ENCODE measurements at regions not wholly inside any gene's neighbourhood (a gene's known extent, or its start where the extent isn't known, plus 50 kb on each side); places are given as distances from the start of the nearest gene placed in this dataset.

GRCh38 chr2:198405311-198405710 lies 600.9 kb downstream of the PLCL1 start:
- Histone ChIP-seq H3K27ac (ENCODE audit: low read depth in 1 of 2, low read length in 2 of 2) (no peak overlapping the region), H3K4me3 (ENCODE audit: low read length in 2 of 2) (no peak overlapping the region), H3K4me1 (ENCODE audit: control insufficient read depth in 1 of 2, insufficient read depth in 2 of 2, low read length in 2 of 2) (no peaks in the 10 kb centered on the region), H3K36me3 (ENCODE audit: control insufficient read depth in 1 of 2, insufficient read depth in 2 of 2, low read length in 1 of 2) (no peaks in the 10 kb centered on the region), H3K9me3 (ENCODE audit: control insufficient read depth, low read length) (no peaks in the 10 kb centered on the region), H3K27me3 (ENCODE audit: control insufficient read depth in 1 of 2, insufficient read depth in 2 of 2, low read length in 1 of 2) (no peaks in the 10 kb centered on the region)
- intact Hi-C loops (cut with DNase I) = no loop called here
- ATAC-seq (ENCODE audit: low FRiP score) (no peak), DNase-seq (no peak)

GRCh38 chr2:198401644-198402043 lies 597.3 kb downstream of the PLCL1 start:
- Histone ChIP-seq H3K4me3 (ENCODE audit: low read length in 2 of 2) (no peak overlapping the region), H3K27ac (ENCODE audit: low read depth in 1 of 2, low read length in 2 of 2) (no peak overlapping the region), H3K9me3 (ENCODE audit: control insufficient read depth, low read length) (peaks cover 1% of the 10 kb centered on the region), H3K36me3 (ENCODE audit: control insufficient read depth in 1 of 2, insufficient read depth in 2 of 2, low read length in 1 of 2) (no peaks in the 10 kb centered on the region), H3K27me3 (ENCODE audit: control insufficient read depth in 1 of 2, insufficient read depth in 2 of 2, low read length in 1 of 2) (no peaks in the 10 kb centered on the region), H3K4me1 (ENCODE audit: control insufficient read depth in 1 of 2, insufficient read depth in 2 of 2, low read length in 2 of 2) (no peaks in the 10 kb centered on the region)
- no peak for DNase-seq
- intact Hi-C loops (cut with DNase I) = no loop called here
- 88 to 94% methylated on average over 1 of the region's 1 CpG for WGBS, 2 donors
- ATAC-seq (ENCODE audit: low FRiP score) = no peak

GRCh38 chr2:198400999-198401398 lies 596.6 kb downstream of the PLCL1 start:
- Histone ChIP-seq H3K36me3 (ENCODE audit: control insufficient read depth in 1 of 2, insufficient read depth in 2 of 2, low read length in 1 of 2) (no peaks in the 10 kb centered on the region), H3K4me3 (ENCODE audit: low read length in 2 of 2) (no peak overlapping the region), H3K4me1 (ENCODE audit: control insufficient read depth in 1 of 2, insufficient read depth in 2 of 2, low read length in 2 of 2) (no peaks in the 10 kb centered on the region), H3K27me3 (ENCODE audit: control insufficient read depth in 1 of 2, insufficient read depth in 2 of 2, low read length in 1 of 2) (no peaks in the 10 kb centered on the region), H3K27ac (ENCODE audit: low read depth in 1 of 2, low read length in 2 of 2) (no peak overlapping the region), H3K9me3 (ENCODE audit: control insufficient read depth, low read length) (peaks cover 1% of the 10 kb centered on the region)
- 64 to 66% methylated on average over 5 of the region's 5 CpGs for WGBS, 2 donors
- DNase-seq (no peak), ATAC-seq (ENCODE audit: low FRiP score) (no peak)
- intact Hi-C loops (cut with DNase I) = no loop called here

DNA sequence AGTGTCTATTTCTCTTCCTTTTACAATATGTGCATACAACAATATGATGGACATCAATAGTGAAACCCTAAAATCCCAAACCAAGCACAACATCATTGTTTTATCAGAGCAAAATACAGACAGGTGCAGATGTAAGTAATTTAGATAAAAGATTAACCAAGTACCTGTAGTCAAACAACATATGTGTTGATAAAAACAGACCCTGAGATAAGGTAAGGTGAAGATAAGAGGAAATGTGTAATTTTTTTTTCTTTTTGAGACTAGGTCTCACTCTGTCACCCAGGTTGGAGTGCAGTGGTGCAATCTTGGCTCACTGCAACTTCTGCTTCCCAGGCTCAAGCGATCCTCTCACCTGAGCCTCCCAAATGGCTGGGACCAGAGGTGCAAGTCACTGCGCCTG lies 589.8 kb downstream of the PLCL1 start:
- Histone ChIP-seq H3K4me1 (ENCODE audit: control insufficient read depth in 1 of 2, insufficient read depth in 2 of 2, low read length in 2 of 2) (no peaks in the 10 kb centered on the region), H3K36me3 (ENCODE audit: control insufficient read depth in 1 of 2, insufficient read depth in 2 of 2, low read length in 1 of 2) (no peaks in the 10 kb centered on the region), H3K4me3 (ENCODE audit: low read length in 2 of 2) (no peak overlapping the region), H3K27me3 (ENCODE audit: control insufficient read depth in 1 of 2, insufficient read depth in 2 of 2, low read length in 1 of 2) (no peaks in the 10 kb centered on the region), H3K27ac (ENCODE audit: low read depth in 1 of 2, low read length in 2 of 2) (no peak overlapping the region), H3K9me3 (ENCODE audit: control insufficient read depth, low read length) (no peaks in the 10 kb centered on the region)
- no peak for ATAC-seq (ENCODE audit: low FRiP score)
- DNase-seq = no peak
- intact Hi-C loops (cut with DNase I) = no loop called here
- WGBS, 2 donors = 77 to 93% methylated on average over 2 of the region's 2 CpGs

- Histone ChIP-seq H3K36me3 (ENCODE audit: control insufficient read depth in 1 of 2, insufficient read depth in 2 of 2, low read length in 1 of 2) (no peaks in the 10 kb centered on the region), H3K4me3 (ENCODE audit: low read length in 2 of 2) (no peak overlapping the region), H3K27ac (ENCODE audit: low read depth in 1 of 2, low read length in 2 of 2) (no peak overlapping the region), H3K9me3 (ENCODE audit: control insufficient read depth, low read length) (no peaks in the 10 kb centered on the region), H3K27me3 (ENCODE audit: control insufficient read depth in 1 of 2, insufficient read depth in 2 of 2, low read length in 1 of 2) (no peaks in the 10 kb centered on the region), H3K4me1 (ENCODE audit: control insufficient read depth in 1 of 2, insufficient read depth in 2 of 2, low read length in 2 of 2) (no peaks in the 10 kb centered on the region)
- ATAC-seq (ENCODE audit: low FRiP score) = no peak
- intact Hi-C loops (cut with DNase I) = no loop called here
- DNase-seq = no peak
- 94% methylated on average over 3 of the region's 3 CpGs for WGBS, 2 donors
These were observed 586.3 kb downstream of the PLCL1 start for GRCh38 chr2:198390670-198391069.

DNA sequence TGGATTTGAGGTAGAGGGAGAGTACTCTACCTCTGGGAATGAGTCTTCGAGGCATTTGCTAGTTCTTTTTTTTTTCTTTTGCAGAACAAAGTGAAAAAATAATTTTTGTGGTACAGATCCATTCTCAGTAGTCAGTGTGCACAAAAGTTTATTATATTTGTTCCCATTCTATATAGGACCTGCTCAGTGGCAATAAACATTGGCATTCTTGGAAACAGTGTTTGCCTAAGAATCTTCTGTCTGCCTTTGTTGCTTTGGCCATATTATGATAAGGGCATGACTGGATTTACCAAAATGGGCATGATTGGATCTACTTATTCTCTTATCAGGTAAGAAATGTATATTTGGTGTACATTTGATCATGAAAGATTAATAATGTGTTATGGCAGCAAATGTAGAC lies 583.3 kb downstream of the PLCL1 start:
- Histone ChIP-seq H3K4me1 (ENCODE audit: control insufficient read depth in 1 of 2, insufficient read depth in 2 of 2, low read length in 2 of 2) (no peaks in the 10 kb centered on the region), H3K4me3 (ENCODE audit: low read length in 2 of 2) (no peak overlapping the region), H3K27ac (ENCODE audit: low read depth in 1 of 2, low read length in 2 of 2) (no peak overlapping the region), H3K36me3 (ENCODE audit: control insufficient read depth in 1 of 2, insufficient read depth in 2 of 2, low read length in 1 of 2) (no peaks in the 10 kb centered on the region), H3K27me3 (ENCODE audit: control insufficient read depth in 1 of 2, insufficient read depth in 2 of 2, low read length in 1 of 2) (no peaks in the 10 kb centered on the region), H3K9me3 (ENCODE audit: control insufficient read depth, low read length) (no peaks in the 10 kb centered on the region)
- ATAC-seq (ENCODE audit: low FRiP score) (no peak), DNase-seq (no peak)
- WGBS, 2 donors = 0% methylated on average over 1 of the region's 1 CpG
- intact Hi-C loops (cut with DNase I) = no loop called here

DNA sequence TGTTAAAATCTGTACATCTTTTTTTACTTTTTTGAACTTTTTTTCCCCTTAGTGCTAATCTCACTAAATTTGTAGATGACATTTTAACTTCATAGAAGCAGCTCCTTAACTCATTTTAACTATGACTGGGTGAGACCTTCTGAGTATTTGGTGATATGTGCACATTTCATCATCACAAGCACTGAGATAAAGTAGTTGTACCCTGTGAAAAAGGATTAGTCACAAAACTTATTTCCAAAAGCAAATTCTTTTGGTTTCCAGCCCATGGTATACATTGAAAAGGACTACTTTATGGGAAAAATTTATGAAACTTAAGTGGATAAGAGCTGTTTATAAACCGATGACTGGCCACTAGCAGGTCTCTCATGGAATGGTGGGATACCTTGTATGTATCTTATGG lies 581.5 kb downstream of the PLCL1 start:
- WGBS, 2 donors = 93 to 95% methylated on average over 1 of the region's 1 CpG

GRCh38 chr2:198385326-198385725 lies 580.9 kb downstream of the PLCL1 start:
- Histone ChIP-seq H3K27ac (ENCODE audit: low read depth in 1 of 2, low read length in 2 of 2) (no peak overlapping the region), H3K9me3 (ENCODE audit: control insufficient read depth, low read length) (no peaks in the 10 kb centered on the region), H3K4me1 (ENCODE audit: control insufficient read depth in 1 of 2, insufficient read depth in 2 of 2, low read length in 2 of 2) (no peaks in the 10 kb centered on the region), H3K4me3 (ENCODE audit: low read length in 2 of 2) (no peak overlapping the region), H3K36me3 (ENCODE audit: control insufficient read depth in 1 of 2, insufficient read depth in 2 of 2, low read length in 1 of 2) (no peaks in the 10 kb centered on the region), H3K27me3 (ENCODE audit: control insufficient read depth in 1 of 2, insufficient read depth in 2 of 2, low read length in 1 of 2) (no peaks in the 10 kb centered on the region)
- ATAC-seq (ENCODE audit: low FRiP score) = no peak
- intact Hi-C loops (cut with DNase I) = no loop called here
- no peak for DNase-seq
- 74 to 77% methylated on average over 4 of the region's 4 CpGs for WGBS, 2 donors

More for the DNA sequence above, 581.5 kb downstream of the PLCL1 start:
- Histone ChIP-seq H3K27me3 (ENCODE audit: control insufficient read depth in 1 of 2, insufficient read depth in 2 of 2, low read length in 1 of 2) (no peaks in the 10 kb centered on the region), H3K4me3 (ENCODE audit: low read length in 2 of 2) (no peak overlapping the region), H3K4me1 (ENCODE audit: control insufficient read depth in 1 of 2, insufficient read depth in 2 of 2, low read length in 2 of 2) (no peaks in the 10 kb centered on the region), H3K36me3 (ENCODE audit: control insufficient read depth in 1 of 2, insufficient read depth in 2 of 2, low read length in 1 of 2) (no peaks in the 10 kb centered on the region), H3K27ac (ENCODE audit: low read depth in 1 of 2, low read length in 2 of 2) (no peak overlapping the region), H3K9me3 (ENCODE audit: control insufficient read depth, low read length) (no peaks in the 10 kb centered on the region)
- DNase-seq = no peak
- intact Hi-C loops (cut with DNase I) = no loop called here
- ATAC-seq (ENCODE audit: low FRiP score) = no peak

- no peaks in the 10 kb centered on the region for H3K36me3 ChIP-seq (ENCODE audit: control insufficient read depth in 1 of 2, insufficient read depth in 2 of 2, low read length in 1 of 2)
- H3K27ac ChIP-seq (ENCODE audit: low read depth in 1 of 2, low read length in 2 of 2) = no peak overlapping the region
- H3K4me3 ChIP-seq (ENCODE audit: low read length in 2 of 2) = no peak overlapping the region
- DNase-seq = no peak
- no peaks in the 10 kb centered on the region for H3K4me1 ChIP-seq (ENCODE audit: control insufficient read depth in 1 of 2, insufficient read depth in 2 of 2, low read length in 2 of 2)
- no peak for ATAC-seq (ENCODE audit: low FRiP score)
- intact Hi-C loops (cut with DNase I) = no loop called here
- no peaks in the 10 kb centered on the region for H3K9me3 ChIP-seq (ENCODE audit: control insufficient read depth, low read length)
- no peaks in the 10 kb centered on the region for H3K27me3 ChIP-seq (ENCODE audit: control insufficient read depth in 1 of 2, insufficient read depth in 2 of 2, low read length in 1 of 2)
These were observed 579.0 kb downstream of the PLCL1 start for GRCh38 chr2:198383392-198383791.

- Histone ChIP-seq H3K36me3 (ENCODE audit: control insufficient read depth in 1 of 2, insufficient read depth in 2 of 2, low read length in 1 of 2) (no peaks in the 10 kb centered on the region), H3K27ac (ENCODE audit: low read depth in 1 of 2, low read length in 2 of 2) (no peak overlapping the region), H3K27me3 (ENCODE audit: control insufficient read depth in 1 of 2, insufficient read depth in 2 of 2, low read length in 1 of 2) (no peaks in the 10 kb centered on the region), H3K9me3 (ENCODE audit: control insufficient read depth, low read length) (no peaks in the 10 kb centered on the region), H3K4me3 (ENCODE audit: low read length in 2 of 2) (no peak overlapping the region), H3K4me1 (ENCODE audit: control insufficient read depth in 1 of 2, insufficient read depth in 2 of 2, low read length in 2 of 2) (no peaks in the 10 kb centered on the region)
- no peak for DNase-seq
- ATAC-seq (ENCODE audit: low FRiP score) = no peak
- intact Hi-C loops (cut with DNase I) = no loop called here
These were observed 578.4 kb downstream of the PLCL1 start for GRCh38 chr2:198382811-198383210.
